Keratinocyte (primary cell): ENCODE measurements at regions not wholly inside any gene's neighbourhood (a gene's known extent, or its start where the extent isn't known, plus 50 kb on each side); places are given as distances from the start of the nearest gene placed in this dataset.
"Not testable (repeated sequence)": the region's sequence is repeated elsewhere in the genome, so short reads cannot be mapped to it uniquely, and the experiment has no call there.

Source experiments
- EZH2 ChIP-seq: IDR thresholded peaks from one replicate; pipeline ENCODE4 v1.6.1; 2012; ENCODE audit warnings: inconsistent platforms, mild to moderate bottlenecking, low read length, moderate library complexity
- TF ChIP-seq, protein P1 (sequence below), 3 experiments: IDR thresholded peaks in 1 of 3; conservative IDR thresholded peaks in 1 of 3; optimal IDR thresholded peaks in 1 of 3; 2 replicates in 2 of 3; 3 replicates in 1 of 3; pipeline versions ENCODE3 to v1.5.1; 2011; ENCODE audit warnings: low read length in 3 of 3, mild to moderate bottlenecking in 3 of 3, moderate library complexity in 2 of 3, control low read depth in 1 of 3, inconsistent platforms in 1 of 3; ENCODE audit not compliant: insufficient read depth in 2 of 3; ENCODE audit errors: extremely low read depth in 1 of 3

DNA sequence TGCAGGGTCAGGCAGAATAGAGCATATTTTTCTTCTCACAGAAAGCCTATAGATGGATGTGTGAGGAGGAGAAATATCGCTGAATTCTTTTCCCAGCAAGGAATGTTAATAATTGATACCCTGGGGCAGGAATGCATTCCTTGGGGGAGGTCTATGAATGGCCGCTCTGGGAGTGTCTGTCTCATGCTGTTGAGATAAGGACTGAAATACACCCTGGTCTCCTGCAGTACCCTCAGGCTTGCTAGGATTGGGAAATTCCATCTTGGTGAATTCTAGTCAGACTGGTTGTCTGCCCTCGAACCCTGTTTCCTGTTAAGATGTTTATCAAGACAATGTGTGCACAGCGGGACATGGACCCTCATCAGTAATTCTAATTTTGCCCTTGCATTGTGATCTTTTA lies 71.4 kb upstream of the MID1 start:
- TF ChIP-seq, protein P1, sequence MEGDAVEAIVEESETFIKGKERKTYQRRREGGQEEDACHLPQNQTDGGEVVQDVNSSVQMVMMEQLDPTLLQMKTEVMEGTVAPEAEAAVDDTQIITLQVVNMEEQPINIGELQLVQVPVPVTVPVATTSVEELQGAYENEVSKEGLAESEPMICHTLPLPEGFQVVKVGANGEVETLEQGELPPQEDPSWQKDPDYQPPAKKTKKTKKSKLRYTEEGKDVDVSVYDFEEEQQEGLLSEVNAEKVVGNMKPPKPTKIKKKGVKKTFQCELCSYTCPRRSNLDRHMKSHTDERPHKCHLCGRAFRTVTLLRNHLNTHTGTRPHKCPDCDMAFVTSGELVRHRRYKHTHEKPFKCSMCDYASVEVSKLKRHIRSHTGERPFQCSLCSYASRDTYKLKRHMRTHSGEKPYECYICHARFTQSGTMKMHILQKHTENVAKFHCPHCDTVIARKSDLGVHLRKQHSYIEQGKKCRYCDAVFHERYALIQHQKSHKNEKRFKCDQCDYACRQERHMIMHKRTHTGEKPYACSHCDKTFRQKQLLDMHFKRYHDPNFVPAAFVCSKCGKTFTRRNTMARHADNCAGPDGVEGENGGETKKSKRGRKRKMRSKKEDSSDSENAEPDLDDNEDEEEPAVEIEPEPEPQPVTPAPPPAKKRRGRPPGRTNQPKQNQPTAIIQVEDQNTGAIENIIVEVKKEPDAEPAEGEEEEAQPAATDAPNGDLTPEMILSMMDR (optimal IDR thresholded peaks at IDR 0.05 in 1 of 3, IDR thresholded peaks at IDR 0.05 in 1 of 3, conservative IDR thresholded peaks at IDR 0.05 in 1 of 3; ENCODE audit: extremely low read depth in 1 of 3, insufficient read depth in 2 of 3, low read length in 3 of 3), result not testable (repeated sequence)
- TF ChIP-seq EZH2, result not testable (repeated sequence)
